ENCODE measurements at regions not wholly inside any gene's neighbourhood (a gene's known extent, or its start where the extent isn't known, plus 50 kb on each side); places are given as distances from the start of the nearest gene placed in this dataset.
"Not testable (repeated sequence)": the region's sequence is repeated elsewhere in the genome, so short reads cannot be mapped to it uniquely, and the experiment has no call there.

- peak in 1 of 2 donors; percentile 8 for DNase-seq
Measured at GRCh38 chr6:156687789-156688619, 89.2 kb upstream of the ARID1B start.

GRCh38 chr6:156686995-156687788 lies 90.0 kb upstream of the ARID1B start:
- peak; percentile 80 to 82 for DNase-seq

- DNase-seq: no peak
Measured at GRCh38 chr6:156686301-156686994, 90.7 kb upstream of the ARID1B start.

- DNase-seq: no peak
Measured at GRCh38 chr6:156685823-156686222, 91.4 kb upstream of the ARID1B start.

GRCh38 chr6:156683821-156684220 lies 93.4 kb upstream of the ARID1B start:
- no peak for DNase-seq

GRCh38 chr6:156676721-156677120 lies 100.5 kb upstream of the ARID1B start:
- no peak for DNase-seq

GRCh38 chr6:156674197-156674596 lies 103.0 kb upstream of the ARID1B start:
- DNase-seq: no peak

GRCh38 chr6:156670097-156670496 lies 107.1 kb upstream of the ARID1B start:
- not testable (repeated sequence) for DNase-seq

- DNase-seq: no peak
Measured at GRCh38 chr6:156662025-156662445, 115.1 kb upstream of the ARID1B start.

GRCh38 chr6:156660389-156660788 lies 116.8 kb upstream of the ARID1B start:
- no peak for DNase-seq

- DNase-seq: no peak
Measured at GRCh38 chr6:156659822-156660198, 117.4 kb upstream of the ARID1B start.

- no peak for DNase-seq
Measured at GRCh38 chr6:156658966-156659821, 118.0 kb upstream of the ARID1B start.

GRCh38 chr6:156658186-156658965 lies 118.8 kb upstream of the ARID1B start:
- no peak for DNase-seq

GRCh38 chr6:156657296-156657695 lies 119.9 kb upstream of the ARID1B start:
- no peak for DNase-seq

- DNase-seq: no peak
Measured at GRCh38 chr6:156654919-156655918, 122.0 kb upstream of the ARID1B start.

- no peak for DNase-seq
Measured at GRCh38 chr6:156652231-156652750, 124.9 kb upstream of the ARID1B start.

- no peak for DNase-seq
Measured at GRCh38 chr6:156651486-156651885, 125.7 kb upstream of the ARID1B start.

- DNase-seq: no peak
Measured at GRCh38 chr6:156650896-156651390, 126.2 kb upstream of the ARID1B start.

GRCh38 chr6:156648616-156649015 lies 128.6 kb upstream of the ARID1B start:
- no peak for DNase-seq

- DNase-seq: no peak
Measured at GRCh38 chr6:156647991-156648390, 129.2 kb upstream of the ARID1B start.

Data from CD4-positive, alpha-beta T cell treated with Interleukin-1 beta for 1 hour (primary cell).